Neuronal stem cell (in vitro differentiated cells): ENCODE measurements at regions not wholly inside any gene's neighbourhood (a gene's known extent, or its start where the extent isn't known, plus 50 kb on each side); places are given as distances from the start of the nearest gene placed in this dataset.

ENCODE experiments used
- DNase-seq: peaks from one replicate; pipeline ENCODE4 v3.0.0-alpha.2; 2013; ENCODE audit warnings: low spot score
- H2AFZ ChIP-seq: one replicate; pipeline ENCODE4 v1.6.1; 2013; ENCODE audit warnings: mild to moderate bottlenecking, low read length, inconsistent platforms
- H2AK5ac ChIP-seq: 2 replicates; pipeline ENCODE4 v1.6.1; 2013; ENCODE audit warnings: low read depth, mild to moderate bottlenecking, inconsistent platforms, low read length, moderate library complexity, mixed read lengths
- H2BK120ac ChIP-seq: 2 replicates; pipeline ENCODE4 v1.6.1; 2013; ENCODE audit warnings: low read depth, mild to moderate bottlenecking, inconsistent platforms, low read length, moderate library complexity, mixed read lengths
- H2BK12ac ChIP-seq: one replicate; pipeline ENCODE4 v1.6.1; 2013; ENCODE audit warnings: low read length, inconsistent platforms
- H2BK15ac ChIP-seq: 2 replicates; pipeline ENCODE4 v1.6.1; 2013; ENCODE audit warnings: mild to moderate bottlenecking, low read length, inconsistent platforms, mixed read lengths
- H2BK5ac ChIP-seq: one replicate; pipeline ENCODE4 v1.6.1; 2013; ENCODE audit warnings: inconsistent platforms, mild to moderate bottlenecking, low read length, moderate library complexity
- H3K14ac ChIP-seq: one replicate; pipeline ENCODE4 v1.6.1; 2013; ENCODE audit warnings: low read length, inconsistent platforms
- H3K18ac ChIP-seq: 2 replicates; pipeline ENCODE4 v1.6.1; 2013; ENCODE audit warnings: low read length, inconsistent platforms
- H3K23ac ChIP-seq: 2 replicates; pipeline ENCODE4 v1.6.1; 2013; ENCODE audit warnings: low read depth, mild to moderate bottlenecking, mixed read lengths, low read length, inconsistent platforms; ENCODE audit not compliant: poor library complexity
- H3K27ac ChIP-seq: replicated peaks from 3 replicates; pipeline ENCODE4 v1.5.1; 2013; ENCODE audit warnings: low read length, inconsistent platforms
- H3K27me3 ChIP-seq, 3 experiments: 2 replicates each; pipeline ENCODE4 v1.6.1; 2013; ENCODE audit warnings: low read length in 3 of 3, mild to moderate bottlenecking in 2 of 3, inconsistent platforms in 1 of 3, low read depth in 1 of 3, mixed read lengths in 1 of 3, moderate library complexity in 1 of 3; ENCODE audit not compliant: control insufficient read depth in 3 of 3, insufficient read depth in 3 of 3
- H3K36me3 ChIP-seq, 2 donors: replicated peaks in 1 of 2; 2 replicates each; pipeline ENCODE4 v1.6.1; 2013; ENCODE audit warnings: low read length in 2 of 2; ENCODE audit not compliant: control insufficient read depth in 2 of 2, insufficient read depth in 2 of 2
- H3K4ac ChIP-seq: 2 replicates; pipeline ENCODE4 v1.6.1; 2013; ENCODE audit warnings: inconsistent platforms, mild to moderate bottlenecking, low read length, moderate library complexity
- H3K4me1 ChIP-seq, 2 donors: 1 replicate in 1 of 2; 2 replicates in 1 of 2; pipeline ENCODE4 v1.6.1; 2013; ENCODE audit warnings: low read length in 2 of 2, low read depth in 1 of 2; ENCODE audit not compliant: control insufficient read depth in 2 of 2, insufficient read depth in 1 of 2
- H3K4me2 ChIP-seq: one replicate; pipeline ENCODE4 v1.6.1; 2013; ENCODE audit warnings: mild to moderate bottlenecking, low read length, inconsistent platforms; ENCODE audit not compliant: insufficient read depth, poor library complexity, severe bottlenecking
- H3K4me3 ChIP-seq, 2 donors: 2 replicates each; pipeline ENCODE4 v1.5.1; 2013; ENCODE audit warnings: low read length in 2 of 2, mild to moderate bottlenecking in 2 of 2, inconsistent platforms in 1 of 2, moderate library complexity in 1 of 2
- H3K79me1 ChIP-seq: one replicate; pipeline ENCODE4 v1.6.1; 2013; ENCODE audit warnings: low read depth, mild to moderate bottlenecking, inconsistent platforms, low read length, moderate library complexity
- H3K9ac ChIP-seq: one replicate; pipeline ENCODE4 v1.6.1; 2013; ENCODE audit warnings: mild to moderate bottlenecking, low read depth, low read length, inconsistent platforms; ENCODE audit not compliant: poor library complexity
- H3K9me3 ChIP-seq, 2 donors: replicated peaks in 1 of 2; 2 replicates each; pipeline versions ENCODE3 to v1.6.1; 2013; ENCODE audit warnings: low read length in 2 of 2, mild to moderate bottlenecking in 2 of 2, inconsistent platforms in 1 of 2, low read depth in 1 of 2, mixed read lengths in 1 of 2, moderate library complexity in 1 of 2; ENCODE audit not compliant: control insufficient read depth in 2 of 2, insufficient read depth in 1 of 2
- H4K8ac ChIP-seq: one replicate; pipeline ENCODE4 v1.6.1; 2013; ENCODE audit warnings: low read depth, mild to moderate bottlenecking, inconsistent platforms, low read length, moderate library complexity
- H4K91ac ChIP-seq: one replicate; pipeline ENCODE4 v1.6.1; 2013; ENCODE audit warnings: low read length, low read depth, mild to moderate bottlenecking, inconsistent platforms; ENCODE audit not compliant: poor library complexity
- WGBS, 2 donors: extraction: QIAGEN DNeasy Blood & Tissue Kit; methylation state at CpG; one replicate each; pipeline ENCODE4 v1.1.7; 2013; ENCODE audit warnings: missing lambda C conversion rate in 2 of 2, mixed read lengths in 1 of 2; ENCODE audit not compliant: insufficient read length in 2 of 2, insufficient replicate concordance in 1 of 2; ENCODE audit errors: extremely low coverage in 2 of 2; 5-methylcytosine and 5-hydroxymethylcytosine counted together

GRCh38 chr5:125302577-125302976 is 556.1 kb upstream of the ZNF608 start:
- Histone ChIP-seq H4K8ac (no peak overlapping the region), H3K9ac (no peak overlapping the region), H3K36me3 (no peaks in the 10 kb centered on the region), H3K9me3 (no peaks in the 10 kb centered on the region), H3K79me1 (no peaks in the 10 kb centered on the region), H2AK5ac (no peak overlapping the region), H3K18ac (no peak overlapping the region), H2AFZ (peak overlapping the region; percentile 21), H3K23ac (no peak overlapping the region), H3K27ac (no peak overlapping the region), H3K4me1 (peaks cover 4 to 21% of the 10 kb centered on the region in 2 donors), H3K4ac (no peak overlapping the region), H4K91ac (no peak overlapping the region), H3K4me2 (no peak overlapping the region), H2BK120ac (no peak overlapping the region), H2BK12ac (no peak overlapping the region), H3K4me3 (no peak overlapping the region), H2BK5ac (no peak overlapping the region), H3K27me3 (no peaks in the 10 kb centered on the region), H2BK15ac (no peak overlapping the region), H3K14ac (no peak overlapping the region)
- no CpG with 5 or more reads among the region's 4 CpGs for WGBS, 2 donors
- DNase-seq: no peak

GRCh38 chr5:125306741-125307140 is 560.3 kb upstream of the ZNF608 start:
- H3K14ac ChIP-seq: no peak overlapping the region
- H2BK15ac ChIP-seq: no peak overlapping the region
- no peak overlapping the region for H2BK120ac ChIP-seq
- no peak overlapping the region for H3K27ac ChIP-seq
- H3K18ac ChIP-seq: no peak overlapping the region
- H2AFZ ChIP-seq: no peak overlapping the region
- no peak overlapping the region for H4K91ac ChIP-seq
- H4K8ac ChIP-seq: no peak overlapping the region
- H3K4me2 ChIP-seq: no peak overlapping the region
- H3K4me1 ChIP-seq: peaks cover 0 to 4% of the 10 kb centered on the region in 2 donors
- no peak overlapping the region for H2BK12ac ChIP-seq
- no peak overlapping the region for H2AK5ac ChIP-seq
- H3K4me3 ChIP-seq: no peak overlapping the region
- no peaks in the 10 kb centered on the region for H3K27me3 ChIP-seq
- no peaks in the 10 kb centered on the region for H3K36me3 ChIP-seq
- H3K9ac ChIP-seq: no peak overlapping the region
- no peak overlapping the region for H3K4ac ChIP-seq
- H3K23ac ChIP-seq: no peak overlapping the region
- H3K79me1 ChIP-seq: no peaks in the 10 kb centered on the region
- no peak for DNase-seq
- WGBS, 2 donors: no CpG with 5 or more reads among the region's 3 CpGs
- no peak overlapping the region for H2BK5ac ChIP-seq
- no peaks in the 10 kb centered on the region for H3K9me3 ChIP-seq

GRCh38 chr5:125310749-125311148 is 564.3 kb upstream of the ZNF608 start:
- no peak for DNase-seq
- peaks cover 0 to 6% of the 10 kb centered on the region in 2 donors for H3K4me1 ChIP-seq
- H3K4me3 ChIP-seq: no peak overlapping the region
- H3K27ac ChIP-seq: no peak overlapping the region
- peaks cover 0 to 21% of the 10 kb centered on the region in 2 donors for H3K9me3 ChIP-seq
- H2AFZ ChIP-seq: no peak overlapping the region
- no peaks in the 10 kb centered on the region for H3K79me1 ChIP-seq
- no peaks in the 10 kb centered on the region for H3K36me3 ChIP-seq
- no peak overlapping the region for H3K14ac ChIP-seq
- H3K9ac ChIP-seq: no peak overlapping the region
- H3K27me3 ChIP-seq: no peaks in the 10 kb centered on the region
- H2AK5ac ChIP-seq: no peak overlapping the region
- no peak overlapping the region for H3K18ac ChIP-seq
- no peak overlapping the region for H3K4ac ChIP-seq
- no peak overlapping the region for H2BK5ac ChIP-seq
- H3K4me2 ChIP-seq: no peak overlapping the region
- no peak overlapping the region for H3K23ac ChIP-seq
- no peak overlapping the region for H2BK120ac ChIP-seq
- H4K91ac ChIP-seq: no peak overlapping the region
- no peak overlapping the region for H2BK15ac ChIP-seq
- no peak overlapping the region for H4K8ac ChIP-seq
- H2BK12ac ChIP-seq: no peak overlapping the region

GRCh38 chr5:125311743-125312142 is 565.3 kb upstream of the ZNF608 start:
- Histone ChIP-seq H3K9me3 (peaks cover 0 to 21% of the 10 kb centered on the region in 2 donors), H2BK15ac (no peak overlapping the region), H3K23ac (no peak overlapping the region), H4K91ac (no peak overlapping the region), H2AFZ (no peak overlapping the region), H3K79me1 (no peaks in the 10 kb centered on the region), H3K4me3 (no peak overlapping the region), H4K8ac (no peak overlapping the region), H3K14ac (no peak overlapping the region), H3K27ac (no peak overlapping the region), H3K4me1 (peaks cover 0 to 11% of the 10 kb centered on the region in 2 donors), H2BK5ac (no peak overlapping the region), H2BK120ac (no peak overlapping the region), H2BK12ac (no peak overlapping the region), H2AK5ac (no peak overlapping the region), H3K4ac (no peak overlapping the region), H3K27me3 (no peaks in the 10 kb centered on the region), H3K18ac (no peak overlapping the region), H3K4me2 (no peak overlapping the region), H3K36me3 (no peaks in the 10 kb centered on the region), H3K9ac (no peak overlapping the region)
- WGBS, 2 donors: no CpG with 5 or more reads among the region's 1 CpG
- no peak for DNase-seq
